ENCODE measurements at regions not wholly inside any gene's neighbourhood (a gene's known extent, or its start where the extent isn't known, plus 50 kb on each side); places are given as distances from the start of the nearest gene placed in this dataset.

GRCh38 chr4:38452542-38452941 lies 211.5 kb upstream of the KLF3 start:
- Mint-ChIP-seq H3K27me3 (peaks cover 10% of the 10 kb centered on the region), H3K36me3 (peaks cover 4% of the 10 kb centered on the region), H3K4me3 (no peak overlapping the region), H3K9me3 (peaks cover 24% of the 10 kb centered on the region), H3K27ac (no peak overlapping the region), H3K4me1 (peaks cover 46% of the 10 kb centered on the region)
- CTCF ChIA-PET: interaction anchor here (0.6 kb wide), 1 partner anchor 115 kb away, joined by 3 read pairs; no protein-coding TSS in a partner anchor
- DNase-seq: no peak

DNA sequence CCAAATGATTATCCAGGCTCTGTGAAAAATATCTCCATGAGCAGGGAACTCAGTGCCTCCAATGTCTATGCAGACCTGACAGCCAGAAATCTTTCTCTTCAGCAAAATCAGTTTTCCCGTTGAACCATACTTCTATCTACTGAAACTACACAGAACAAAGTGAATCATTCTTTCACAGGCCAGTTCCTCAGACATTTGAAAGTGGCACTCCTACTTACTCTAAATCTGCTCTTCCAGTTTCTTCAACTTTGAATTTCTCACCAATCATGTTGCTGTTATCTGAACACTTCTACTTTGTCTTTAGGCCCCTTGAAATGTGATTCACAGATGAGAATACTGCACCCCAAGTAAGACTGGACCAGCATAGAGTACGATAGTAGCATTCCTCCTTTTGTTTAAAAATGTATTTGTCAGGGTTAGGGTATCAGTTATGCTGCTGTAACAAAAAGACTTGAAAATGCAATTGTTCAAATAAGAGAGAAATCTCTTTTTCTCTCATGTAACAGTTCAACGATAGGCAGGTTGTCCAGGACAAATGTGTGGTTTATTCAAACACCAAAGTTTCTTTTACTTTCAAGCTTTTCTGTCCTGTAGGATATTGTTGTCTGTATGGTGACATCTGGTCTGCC lies 210.6 kb upstream of the KLF3 start:
- peaks cover 5% of the 10 kb centered on the region for H3K27me3 Mint-ChIP-seq
- peaks cover 4% of the 10 kb centered on the region for H3K36me3 Mint-ChIP-seq
- no peak overlapping the region for H3K27ac Mint-ChIP-seq
- CTCF ChIA-PET: interaction anchor here (0.6 kb wide), 1 partner anchor 116 kb away, joined by 3 read pairs; no protein-coding TSS in a partner anchor
- no peak overlapping the region for H3K4me3 Mint-ChIP-seq
- H3K4me1 Mint-ChIP-seq: peaks cover 46% of the 10 kb centered on the region
- peaks cover 19% of the 10 kb centered on the region for H3K9me3 Mint-ChIP-seq
- no peak for DNase-seq

DNA sequence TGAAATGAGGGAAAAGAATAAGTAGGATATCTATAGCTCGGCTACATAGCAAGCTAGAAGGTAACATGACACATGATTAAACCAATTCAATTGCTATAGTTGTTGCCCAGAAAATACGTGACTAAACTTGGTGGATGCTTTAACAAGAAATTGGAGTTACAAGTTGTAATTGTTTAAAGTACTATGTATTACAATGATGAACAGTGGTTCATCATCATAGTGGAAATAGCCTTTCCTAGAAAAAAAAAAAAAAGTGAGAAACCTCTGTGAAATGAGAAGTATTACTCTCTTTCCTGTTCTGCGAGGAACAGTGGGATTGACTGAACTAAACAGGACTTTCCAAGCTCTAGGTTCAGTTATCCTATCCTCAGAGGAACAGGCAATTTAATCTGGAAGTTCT lies 209.7 kb upstream of the KLF3 start:
- Mint-ChIP-seq H3K36me3 (peaks cover 3% of the 10 kb centered on the region), H3K27me3 (peaks cover 5% of the 10 kb centered on the region), H3K9me3 (peaks cover 18% of the 10 kb centered on the region), H3K4me3 (no peak overlapping the region), H3K27ac (no peak overlapping the region), H3K4me1 (peaks cover 46% of the 10 kb centered on the region)
- no peak for DNase-seq
- CTCF ChIA-PET: interaction anchor here (0.6 kb wide), 2 partner anchors 13 to 135 kb away, joined by 3 read pairs; no protein-coding TSS in a partner anchor

DNA sequence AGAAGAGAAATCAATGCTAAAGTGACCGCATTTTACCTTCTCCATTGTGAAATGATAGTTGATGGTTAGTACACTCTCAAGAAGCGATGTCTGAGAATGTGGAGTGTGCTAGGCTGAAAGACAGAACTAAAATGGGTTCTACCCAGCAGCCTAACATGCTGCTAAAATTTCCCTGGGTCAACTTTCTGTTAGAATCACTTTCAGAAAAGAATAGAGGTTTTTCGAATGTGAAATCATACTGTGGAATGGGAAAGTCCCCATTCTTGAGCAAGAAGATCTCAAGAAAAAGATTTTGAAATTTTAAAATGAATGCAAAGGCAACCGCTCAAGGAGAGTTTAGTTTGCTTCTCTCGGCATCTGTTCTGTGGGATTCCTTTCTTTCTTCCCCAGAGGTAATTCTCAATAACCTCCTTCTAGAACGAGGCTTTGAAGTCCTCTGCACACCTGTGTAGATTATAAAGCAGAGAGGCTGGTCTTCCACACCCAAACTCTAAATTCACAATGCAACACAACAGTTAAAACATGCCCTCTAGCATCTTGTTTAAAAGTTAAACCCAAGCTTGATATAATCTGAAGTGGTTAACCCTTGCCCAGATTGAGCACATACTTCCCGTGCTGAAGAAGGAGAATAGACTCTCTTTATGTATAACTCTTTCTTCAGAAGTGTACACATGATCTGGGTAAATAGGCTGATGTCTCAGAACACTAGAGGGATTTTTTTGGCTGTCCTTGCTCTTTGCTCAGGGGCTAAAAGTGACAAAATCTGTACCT lies 208.7 kb upstream of the KLF3 start:
- H3K27ac Mint-ChIP-seq: peak overlapping the region; percentile 75
- peaks cover 5% of the 10 kb centered on the region for H3K27me3 Mint-ChIP-seq
- CTCF ChIA-PET: interaction anchor here (0.6 kb wide), 1 partner anchor 136 kb away, joined by 3 read pairs; no protein-coding TSS in a partner anchor
- no peaks in the 10 kb centered on the region for H3K36me3 Mint-ChIP-seq
- DNase-seq: no peak
- H3K4me1 Mint-ChIP-seq: peaks cover 44% of the 10 kb centered on the region
- H3K9me3 Mint-ChIP-seq: peaks cover 15% of the 10 kb centered on the region
- H3K4me3 Mint-ChIP-seq: no peak overlapping the region

DNA sequence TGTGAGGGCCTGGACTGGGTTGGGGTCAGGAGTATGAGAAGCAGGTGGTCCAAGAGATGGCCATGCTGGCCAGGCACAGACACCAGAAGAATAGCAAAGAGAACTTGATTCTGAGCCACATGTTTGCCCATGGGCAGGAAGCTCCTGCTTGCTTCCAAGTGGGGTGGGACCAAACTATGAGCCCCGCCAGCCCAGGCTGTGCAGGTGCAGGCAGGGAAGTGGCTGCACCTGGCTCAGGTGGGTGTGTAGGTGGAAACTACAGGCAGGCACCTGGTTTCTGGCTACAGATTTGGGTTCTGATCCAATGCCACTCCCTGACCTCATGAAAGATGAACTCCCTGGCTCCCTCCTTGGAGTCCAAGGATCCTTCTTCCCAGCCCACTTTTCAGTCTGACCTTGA lies 207.9 kb upstream of the KLF3 start:
- Mint-ChIP-seq H3K4me1 (peaks cover 44% of the 10 kb centered on the region), H3K4me3 (no peak overlapping the region), H3K27ac (no peak overlapping the region), H3K36me3 (no peaks in the 10 kb centered on the region), H3K27me3 (peaks cover 8% of the 10 kb centered on the region), H3K9me3 (peaks cover 15% of the 10 kb centered on the region)
- CTCF ChIA-PET: no interaction called here
- no peak for DNase-seq

DNA sequence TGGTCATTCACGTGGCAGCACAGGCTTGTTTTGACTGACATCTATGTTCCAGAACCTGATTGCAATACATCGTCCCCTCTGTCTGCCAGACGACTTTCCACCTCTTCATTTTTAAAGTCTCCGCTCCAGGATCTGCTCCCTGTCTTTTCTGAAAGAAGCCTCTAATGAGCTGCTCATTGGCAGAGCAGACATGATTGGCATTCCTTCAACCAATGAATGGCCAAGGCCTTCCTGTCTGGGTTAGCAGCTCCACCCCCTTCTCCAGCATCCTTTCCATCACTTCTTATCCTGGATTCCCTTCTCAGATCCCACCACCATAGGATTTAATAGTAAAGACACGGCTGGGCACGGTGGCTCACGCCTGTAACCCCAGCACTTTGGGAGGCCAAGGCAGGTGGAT lies 202.7 kb upstream of the KLF3 start:
- H3K27me3 Mint-ChIP-seq: peaks cover 4% of the 10 kb centered on the region
- CTCF ChIA-PET: no interaction called here
- peaks cover 15% of the 10 kb centered on the region for H3K4me1 Mint-ChIP-seq
- H3K36me3 Mint-ChIP-seq: no peaks in the 10 kb centered on the region
- no peak for DNase-seq
- no peak overlapping the region for H3K4me3 Mint-ChIP-seq
- no peak overlapping the region for H3K27ac Mint-ChIP-seq
- H3K9me3 Mint-ChIP-seq: peaks cover 6% of the 10 kb centered on the region

DNA sequence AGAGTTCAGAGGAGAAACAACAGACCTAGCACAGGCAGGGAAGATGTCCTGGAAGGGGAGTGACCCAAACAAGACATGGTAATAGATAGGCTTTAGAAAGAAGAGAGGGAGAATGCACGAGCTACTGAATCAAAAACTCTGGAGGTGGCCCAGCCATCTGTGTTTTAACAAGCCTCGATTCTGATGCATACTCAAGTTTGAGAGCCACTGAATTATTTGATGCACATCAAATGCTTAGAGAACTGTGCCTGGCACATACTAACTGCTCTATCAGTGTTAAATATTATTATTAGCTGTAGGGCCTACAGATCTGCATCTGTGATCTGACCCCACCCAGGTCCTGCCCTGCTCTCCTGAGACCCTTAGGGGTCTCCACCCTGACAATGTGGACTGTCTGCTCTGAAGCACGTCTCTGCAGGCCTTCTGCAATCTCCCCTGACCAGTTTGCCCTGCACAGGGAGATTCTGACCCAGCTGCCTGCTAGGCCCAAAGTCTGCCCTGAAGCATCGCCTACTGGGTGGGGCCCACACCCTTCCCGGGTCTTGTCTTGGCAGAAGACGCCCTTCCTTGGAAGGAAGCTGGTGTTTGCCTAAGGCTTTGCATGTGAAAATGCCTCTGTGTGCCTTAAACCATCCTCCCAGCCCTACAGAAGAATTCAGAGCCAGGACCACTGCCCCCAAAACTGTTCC lies 201.5 kb upstream of the KLF3 start:
- Mint-ChIP-seq H3K36me3 (peaks cover 8% of the 10 kb centered on the region), H3K4me3 (no peak overlapping the region), H3K9me3 (peaks cover 12% of the 10 kb centered on the region), H3K27me3 (peaks cover 4% of the 10 kb centered on the region), H3K4me1 (peaks cover 11% of the 10 kb centered on the region), H3K27ac (no peak overlapping the region)
- DNase-seq: no peak
- CTCF ChIA-PET: no interaction called here

GRCh38 chr4:38463268-38463958 lies 200.6 kb upstream of the KLF3 start:
- Mint-ChIP-seq H3K27ac (no peak overlapping the region), H3K27me3 (peaks cover 4% of the 10 kb centered on the region), H3K4me3 (no peak overlapping the region), H3K4me1 (peaks cover 11% of the 10 kb centered on the region), H3K36me3 (peaks cover 10% of the 10 kb centered on the region), H3K9me3 (peaks cover 18% of the 10 kb centered on the region)
- no peak for DNase-seq
- CTCF ChIA-PET: no interaction called here

DNA sequence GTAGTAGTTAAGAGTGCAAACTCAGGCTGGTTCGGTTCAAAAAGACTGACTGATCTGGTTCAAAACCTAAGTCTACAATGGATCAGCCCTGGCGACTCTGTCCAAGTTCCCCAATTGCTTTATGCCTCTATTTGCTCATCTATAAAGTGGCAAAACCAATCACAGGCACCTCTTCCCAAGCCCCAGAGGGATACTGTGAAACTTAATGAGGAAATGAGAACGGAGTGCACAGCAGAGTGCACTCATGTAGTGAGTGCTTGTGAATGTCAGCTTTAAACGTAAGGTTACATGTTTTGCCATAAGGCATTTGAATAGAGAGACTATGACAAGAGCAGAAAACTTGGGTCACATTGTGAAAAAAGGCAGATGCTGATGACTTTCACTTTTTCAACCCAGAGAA lies 199.7 kb upstream of the KLF3 start:
- Mint-ChIP-seq H3K9me3 (peaks cover 18% of the 10 kb centered on the region), H3K36me3 (peaks cover 10% of the 10 kb centered on the region), H3K27me3 (peaks cover 4% of the 10 kb centered on the region), H3K4me3 (no peak overlapping the region), H3K4me1 (peaks cover 11% of the 10 kb centered on the region), H3K27ac (no peak overlapping the region)
- CTCF ChIA-PET: no interaction called here
- DNase-seq: no peak

DNA sequence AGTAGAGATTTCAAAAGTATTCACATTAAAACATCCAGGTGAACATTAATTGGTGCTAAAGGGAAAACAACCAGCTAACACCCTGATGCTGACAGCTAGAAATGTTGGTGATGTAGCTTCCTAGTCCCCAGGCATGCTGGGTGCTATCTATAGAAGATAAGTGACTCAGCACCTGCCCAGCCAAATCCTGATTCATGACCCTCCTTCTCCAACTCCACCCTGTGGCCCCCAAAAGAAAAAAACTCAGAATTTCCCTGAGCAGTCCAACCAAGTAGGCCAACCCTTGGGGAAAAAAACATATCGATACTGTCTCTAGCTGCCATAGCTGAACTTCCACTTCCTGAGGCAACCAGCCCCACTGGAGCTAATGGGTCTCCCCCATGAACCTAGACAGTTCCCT lies 197.6 kb upstream of the KLF3 start:
- H3K27ac Mint-ChIP-seq: no peak overlapping the region
- no peak overlapping the region for H3K4me3 Mint-ChIP-seq
- H3K4me1 Mint-ChIP-seq: peaks cover 11% of the 10 kb centered on the region
- DNase-seq: no peak
- H3K27me3 Mint-ChIP-seq: peaks cover 7% of the 10 kb centered on the region
- H3K9me3 Mint-ChIP-seq: peaks cover 21% of the 10 kb centered on the region
- peaks cover 12% of the 10 kb centered on the region for H3K36me3 Mint-ChIP-seq
- CTCF ChIA-PET: interaction anchor here (0.5 kb wide), 1 partner anchor 43 kb away, joined by 3 read pairs; no protein-coding TSS in a partner anchor

- peaks cover 12% of the 10 kb centered on the region for H3K36me3 Mint-ChIP-seq
- no peak overlapping the region for H3K27ac Mint-ChIP-seq
- H3K4me1 Mint-ChIP-seq: peaks cover 11% of the 10 kb centered on the region
- no peak overlapping the region for H3K4me3 Mint-ChIP-seq
- peaks cover 9% of the 10 kb centered on the region for H3K27me3 Mint-ChIP-seq
- CTCF ChIA-PET: no interaction called here
- H3K9me3 Mint-ChIP-seq: peaks cover 21% of the 10 kb centered on the region
- DNase-seq: no peak
Observed at GRCh38 chr4:38467296-38467695, 196.7 kb upstream of the KLF3 start.

- H3K9me3 Mint-ChIP-seq: peaks cover 21% of the 10 kb centered on the region
- peaks cover 10% of the 10 kb centered on the region for H3K27me3 Mint-ChIP-seq
- H3K36me3 Mint-ChIP-seq: peaks cover 12% of the 10 kb centered on the region
- no peak for DNase-seq
- H3K27ac Mint-ChIP-seq: no peak overlapping the region
- CTCF ChIA-PET: no interaction called here
- no peak overlapping the region for H3K4me3 Mint-ChIP-seq
- H3K4me1 Mint-ChIP-seq: peaks cover 10% of the 10 kb centered on the region
Observed at GRCh38 chr4:38468339-38468866, 195.6 kb upstream of the KLF3 start.

GRCh38 chr4:38469410-38469809 lies 194.6 kb upstream of the KLF3 start:
- H3K27me3 Mint-ChIP-seq: peaks cover 10% of the 10 kb centered on the region
- H3K4me1 Mint-ChIP-seq: peaks cover 7% of the 10 kb centered on the region
- H3K4me3 Mint-ChIP-seq: no peak overlapping the region
- H3K36me3 Mint-ChIP-seq: peaks cover 12% of the 10 kb centered on the region
- CTCF ChIA-PET: no interaction called here
- no peak for DNase-seq
- no peak overlapping the region for H3K27ac Mint-ChIP-seq
- peaks cover 21% of the 10 kb centered on the region for H3K9me3 Mint-ChIP-seq

GRCh38 chr4:38470735-38471262 lies 193.2 kb upstream of the KLF3 start:
- Mint-ChIP-seq H3K36me3 (peaks cover 14% of the 10 kb centered on the region), H3K4me3 (no peak overlapping the region), H3K9me3 (peaks cover 17% of the 10 kb centered on the region), H3K4me1 (no peaks in the 10 kb centered on the region), H3K27ac (no peak overlapping the region), H3K27me3 (peaks cover 10% of the 10 kb centered on the region)
- no peak for DNase-seq
- CTCF ChIA-PET: no interaction called here

Data from activated naive CD4-positive, alpha-beta T cell treated with anti-CD3 and anti-CD28 coated beads, Interleukin-2, amount 10 ng/mL, durations not matched to agents 7 days and 5 days (primary cell).